Astrocyte (in vitro differentiated cells and primary cell): ENCODE measurements at regions not wholly inside any gene's neighbourhood (a gene's known extent, or its start where the extent isn't known, plus 50 kb on each side); places are given as distances from the start of the nearest gene placed in this dataset.

Experiments
- DNase-seq: peaks from one replicate; pipeline ENCODE4 v3.0.0-alpha.2; 2010; ENCODE audit warnings: low read depth
- FAIRE-seq: peaks from 2 replicates; lab custom pipeline; 2011; peaks lifted over from hg19 to GRCh38; lab: Jason Lieb, UNC
- H2AFZ ChIP-seq: 2 replicates; pipeline ENCODE4 v1.6.0; 2012; ENCODE audit warnings: low read depth, low read length, inconsistent platforms
- H3K27ac ChIP-seq: 2 replicates; pipeline ENCODE4 v1.5.1; 2011; ENCODE audit warnings: low read depth, low read length, inconsistent platforms
- H3K27me3 ChIP-seq: 2 replicates; pipeline ENCODE4 v1.6.0; 2011; ENCODE audit warnings: low read length, inconsistent platforms; ENCODE audit not compliant: insufficient read depth
- H3K36me3 ChIP-seq: 2 replicates; pipeline ENCODE4 v1.5.1; 2011; ENCODE audit warnings: low read length, inconsistent platforms; ENCODE audit not compliant: insufficient read depth
- H3K4me1 ChIP-seq: 2 replicates; pipeline ENCODE4 v1.5.1; 2011; ENCODE audit warnings: low read length, inconsistent platforms; ENCODE audit not compliant: insufficient read depth
- H3K4me2 ChIP-seq: 2 replicates; pipeline ENCODE4 v1.6.0; 2012; ENCODE audit warnings: low read length, inconsistent platforms
- H3K4me3 ChIP-seq: 2 replicates; pipeline ENCODE4 v1.5.1; 2011; ENCODE audit warnings: low read depth, mild to moderate bottlenecking, low read length, inconsistent platforms; ENCODE audit not compliant: insufficient read depth
- H3K79me2 ChIP-seq: 2 replicates; pipeline ENCODE4 v1.6.0; 2012; ENCODE audit warnings: mild to moderate bottlenecking, low read length, inconsistent platforms; ENCODE audit not compliant: insufficient read depth
- H3K9ac ChIP-seq: 2 replicates; pipeline ENCODE4 v1.6.0; 2012; ENCODE audit warnings: mild to moderate bottlenecking, low read length, inconsistent platforms
- H3K9me3 ChIP-seq: 2 replicates; pipeline ENCODE4 v1.5.1; 2012; ENCODE audit warnings: low read depth, mild to moderate bottlenecking, low read length, inconsistent platforms; ENCODE audit not compliant: insufficient read depth
- H4K20me1 ChIP-seq: 2 replicates; pipeline ENCODE4 v1.6.0; 2012; ENCODE audit warnings: low read length, inconsistent platforms; ENCODE audit not compliant: insufficient read depth
- H3K27ac Mint-ChIP-seq: one replicate; pipeline ENCODE4 v1.8.0; 2021; ENCODE audit warnings: mild to moderate bottlenecking, mixed read lengths; ENCODE audit not compliant: unreplicated experiment
- H3K27me3 Mint-ChIP-seq: one replicate; pipeline ENCODE4 v1.8.0; 2021; ENCODE audit warnings: low read depth, mixed read lengths; ENCODE audit not compliant: unreplicated experiment
- H3K36me3 Mint-ChIP-seq: one replicate; pipeline ENCODE4 v1.8.0; 2021; ENCODE audit warnings: low read depth, mixed read lengths; ENCODE audit not compliant: unreplicated experiment
- H3K4me1 Mint-ChIP-seq: one replicate; pipeline ENCODE4 v1.8.0; 2021; ENCODE audit warnings: low read depth, mixed read lengths; ENCODE audit not compliant: unreplicated experiment
- H3K4me3 Mint-ChIP-seq: one replicate; pipeline ENCODE4 v1.8.0; 2021; ENCODE audit warnings: mild to moderate bottlenecking, moderate library complexity, mixed read lengths; ENCODE audit not compliant: unreplicated experiment
- H3K9me3 Mint-ChIP-seq: one replicate; pipeline ENCODE4 v1.8.0; 2021; ENCODE audit warnings: mild to moderate bottlenecking, mixed read lengths; ENCODE audit not compliant: unreplicated experiment
- EZH2 ChIP-seq: IDR thresholded peaks from 2 replicates; pipeline ENCODE4 v1.6.1; 2012; ENCODE audit warnings: mild to moderate bottlenecking, low read length, inconsistent platforms; ENCODE audit not compliant: insufficient read depth
- TF ChIP-seq, protein P1 (sequence below): IDR thresholded peaks from 2 replicates; pipeline ENCODE4 v1.5.1; 2011; ENCODE audit warnings: low read depth, mild to moderate bottlenecking, inconsistent platforms, low read length, moderate library complexity; ENCODE audit not compliant: insufficient read depth

DNA sequence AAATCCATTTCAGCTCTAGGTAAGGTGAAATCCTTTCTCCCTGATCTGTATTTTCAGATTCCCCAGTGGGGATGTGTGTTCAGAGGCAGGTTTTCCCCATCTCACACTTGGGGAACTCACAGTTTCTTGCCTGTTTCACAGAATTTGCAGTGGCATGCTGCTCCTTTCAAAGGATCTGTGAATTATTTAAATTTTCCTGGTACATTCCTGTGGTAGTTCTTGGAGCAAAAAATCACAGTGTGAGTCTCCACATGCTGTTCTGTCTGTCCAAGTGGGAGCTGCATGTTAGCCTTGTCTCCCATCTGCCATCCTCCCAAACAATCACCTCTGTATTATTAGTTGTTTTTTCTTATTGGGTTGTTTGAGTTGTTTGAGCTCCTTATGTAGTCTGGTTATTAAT, 372.9 kb downstream of the ARL6IP6 start:
- Histone ChIP-seq H3K27ac (no peak overlapping the region), H3K36me3 (no peaks in the 10 kb centered on the region), H3K4me3 (no peak overlapping the region), H2AFZ (no peak overlapping the region), H3K4me1 (no peaks in the 10 kb centered on the region), H3K4me2 (no peak overlapping the region), H3K9me3 (peaks cover 2% of the 10 kb centered on the region), H3K79me2 (no peaks in the 10 kb centered on the region), H4K20me1 (no peaks in the 10 kb centered on the region), H3K27me3 (no peaks in the 10 kb centered on the region), H3K9ac (no peak overlapping the region)
- Mint-ChIP-seq H3K27ac (peak overlapping the region; percentile 74), H3K36me3 (no peaks in the 10 kb centered on the region), H3K4me3 (no peak overlapping the region), H3K4me1 (peaks cover 7% of the 10 kb centered on the region), H3K27me3 (no peaks in the 10 kb centered on the region), H3K9me3 (no peaks in the 10 kb centered on the region)
- TF ChIP-seq, protein P1, sequence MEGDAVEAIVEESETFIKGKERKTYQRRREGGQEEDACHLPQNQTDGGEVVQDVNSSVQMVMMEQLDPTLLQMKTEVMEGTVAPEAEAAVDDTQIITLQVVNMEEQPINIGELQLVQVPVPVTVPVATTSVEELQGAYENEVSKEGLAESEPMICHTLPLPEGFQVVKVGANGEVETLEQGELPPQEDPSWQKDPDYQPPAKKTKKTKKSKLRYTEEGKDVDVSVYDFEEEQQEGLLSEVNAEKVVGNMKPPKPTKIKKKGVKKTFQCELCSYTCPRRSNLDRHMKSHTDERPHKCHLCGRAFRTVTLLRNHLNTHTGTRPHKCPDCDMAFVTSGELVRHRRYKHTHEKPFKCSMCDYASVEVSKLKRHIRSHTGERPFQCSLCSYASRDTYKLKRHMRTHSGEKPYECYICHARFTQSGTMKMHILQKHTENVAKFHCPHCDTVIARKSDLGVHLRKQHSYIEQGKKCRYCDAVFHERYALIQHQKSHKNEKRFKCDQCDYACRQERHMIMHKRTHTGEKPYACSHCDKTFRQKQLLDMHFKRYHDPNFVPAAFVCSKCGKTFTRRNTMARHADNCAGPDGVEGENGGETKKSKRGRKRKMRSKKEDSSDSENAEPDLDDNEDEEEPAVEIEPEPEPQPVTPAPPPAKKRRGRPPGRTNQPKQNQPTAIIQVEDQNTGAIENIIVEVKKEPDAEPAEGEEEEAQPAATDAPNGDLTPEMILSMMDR: no peak
- no peak for TF ChIP-seq EZH2
- DNase-seq (no peak), FAIRE-seq (no peak)

DNA sequence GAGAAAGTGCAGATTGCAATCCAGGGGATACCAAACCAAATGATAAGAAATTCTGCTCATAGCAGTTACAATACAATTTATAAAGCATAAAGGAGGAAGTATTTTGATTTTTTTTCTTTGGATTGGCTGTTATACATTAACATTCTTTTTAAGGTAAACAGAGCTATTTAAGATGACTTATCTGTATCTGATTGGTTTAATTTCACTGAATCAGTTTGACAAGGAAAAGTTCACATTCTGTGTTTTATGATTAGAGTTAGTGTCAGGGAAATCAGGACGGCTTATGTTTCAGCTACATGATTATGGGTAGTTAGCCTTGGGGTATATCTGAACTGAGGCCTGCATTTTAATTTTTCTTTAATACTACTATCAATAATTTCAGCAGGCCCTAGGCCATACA, 360.9 kb downstream of the ARL6IP6 start:
- H3K4me1 Mint-ChIP-seq: no peaks in the 10 kb centered on the region
- Histone ChIP-seq H3K9ac (no peak overlapping the region), H3K4me3 (no peak overlapping the region), H3K36me3 (no peaks in the 10 kb centered on the region), H3K27ac (no peak overlapping the region), H3K79me2 (no peaks in the 10 kb centered on the region), H3K27me3 (no peaks in the 10 kb centered on the region), H4K20me1 (no peaks in the 10 kb centered on the region), H3K9me3 (no peaks in the 10 kb centered on the region), H3K4me1 (no peaks in the 10 kb centered on the region), H3K4me2 (no peak overlapping the region), H2AFZ (no peak overlapping the region)
- TF ChIP-seq EZH2: no peak
- TF ChIP-seq, protein P1: no peak
- FAIRE-seq (no peak), DNase-seq (no peak)
- no peaks in the 10 kb centered on the region for H3K9me3 Mint-ChIP-seq
- no peaks in the 10 kb centered on the region for H3K36me3 Mint-ChIP-seq
- H3K27ac Mint-ChIP-seq: no peak overlapping the region
- no peaks in the 10 kb centered on the region for H3K27me3 Mint-ChIP-seq
- H3K4me3 Mint-ChIP-seq: no peak overlapping the region

DNA sequence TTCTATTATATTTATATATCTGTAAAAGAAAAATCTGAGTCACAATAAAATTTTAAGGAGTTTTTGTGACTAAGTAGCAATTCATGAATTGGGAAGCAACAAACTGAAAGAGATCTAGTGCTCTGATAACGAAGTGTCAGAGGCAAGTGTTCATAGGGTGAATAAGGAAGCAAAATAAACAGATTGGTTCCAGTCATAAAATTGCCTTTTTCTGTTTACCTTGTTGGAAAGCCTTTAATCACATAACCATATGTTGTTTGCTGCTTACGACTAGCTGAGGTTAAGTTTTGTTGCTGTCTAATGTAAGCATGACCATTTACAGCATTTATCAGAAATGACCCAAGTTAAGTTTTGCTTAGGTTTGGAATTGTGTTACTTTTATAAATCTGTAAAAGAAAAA, 358.9 kb downstream of the ARL6IP6 start:
- H3K27me3 Mint-ChIP-seq: no peaks in the 10 kb centered on the region
- no peak overlapping the region for H3K4me3 Mint-ChIP-seq
- no peak for FAIRE-seq

More for the DNA sequence above, 358.9 kb downstream of the ARL6IP6 start:
- H3K27ac Mint-ChIP-seq: no peak overlapping the region
- H3K9ac ChIP-seq: no peak overlapping the region
- no peak overlapping the region for H3K4me3 ChIP-seq
- no peaks in the 10 kb centered on the region for H3K9me3 Mint-ChIP-seq
- no peak overlapping the region for H3K27ac ChIP-seq
- no peaks in the 10 kb centered on the region for H3K36me3 ChIP-seq
- H3K36me3 Mint-ChIP-seq: no peaks in the 10 kb centered on the region
- H3K4me1 Mint-ChIP-seq: no peaks in the 10 kb centered on the region
- no peaks in the 10 kb centered on the region for H3K4me1 ChIP-seq
- no peak for TF ChIP-seq EZH2
- TF ChIP-seq, protein P1: no peak
- H3K9me3 ChIP-seq: no peaks in the 10 kb centered on the region
- no peak overlapping the region for H2AFZ ChIP-seq
- no peaks in the 10 kb centered on the region for H3K79me2 ChIP-seq
- no peaks in the 10 kb centered on the region for H3K27me3 ChIP-seq
- H3K4me2 ChIP-seq: no peak overlapping the region
- no peaks in the 10 kb centered on the region for H4K20me1 ChIP-seq
- DNase-seq: no peak
